ENCODE measurements at regions not wholly inside any gene's neighbourhood (a gene's known extent, or its start where the extent isn't known, plus 50 kb on each side); places are given as distances from the start of the nearest gene placed in this dataset.
"Not testable (repeated sequence)": the region's sequence is repeated elsewhere in the genome, so short reads cannot be mapped to it uniquely, and the experiment has no call there.

DNA sequence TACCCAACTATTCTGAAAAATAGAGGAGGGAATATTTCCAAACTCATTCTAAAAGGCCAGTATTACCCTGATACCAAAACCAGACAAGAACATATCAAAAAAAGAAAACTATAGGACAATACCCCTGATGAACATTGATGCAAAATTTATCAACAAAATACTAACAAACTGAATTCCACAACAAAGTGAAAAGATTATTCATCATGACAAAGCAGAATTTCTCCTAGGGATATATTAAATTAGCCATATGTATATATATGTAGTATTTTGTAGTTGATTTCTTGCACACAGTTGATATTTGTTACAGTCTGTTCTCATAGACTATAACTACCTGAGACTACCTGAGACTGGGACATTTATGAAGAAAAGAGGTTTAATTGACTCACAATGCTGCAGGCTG is 495.0 kb upstream of the SPRY2 start:
- in situ Hi-C loops (cut with MboI; ENCODE audit: low sequenced_read_pairs) = no loop called here

DNA sequence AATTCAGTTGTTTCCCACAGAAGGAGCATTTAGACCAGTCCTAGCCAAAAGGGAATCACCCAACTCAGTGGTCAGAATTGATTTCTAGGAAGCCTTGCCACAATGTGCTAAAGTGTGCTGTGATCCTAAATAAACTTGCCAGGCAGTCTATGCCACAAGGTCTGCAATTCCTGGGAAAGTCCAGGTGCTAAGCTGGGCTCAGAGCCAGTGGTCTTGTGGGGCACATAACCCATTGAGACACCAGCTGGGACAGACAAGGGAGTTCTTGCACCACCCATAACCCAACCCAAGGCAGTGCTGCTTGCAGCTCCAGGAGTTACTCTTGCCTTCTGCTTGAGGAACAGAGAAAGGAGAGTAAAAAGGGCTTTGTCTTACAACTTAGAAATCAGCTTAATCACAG is 489.5 kb upstream of the SPRY2 start:
- in situ Hi-C loops (cut with MboI; ENCODE audit: low sequenced_read_pairs) = no loop called here

DNA sequence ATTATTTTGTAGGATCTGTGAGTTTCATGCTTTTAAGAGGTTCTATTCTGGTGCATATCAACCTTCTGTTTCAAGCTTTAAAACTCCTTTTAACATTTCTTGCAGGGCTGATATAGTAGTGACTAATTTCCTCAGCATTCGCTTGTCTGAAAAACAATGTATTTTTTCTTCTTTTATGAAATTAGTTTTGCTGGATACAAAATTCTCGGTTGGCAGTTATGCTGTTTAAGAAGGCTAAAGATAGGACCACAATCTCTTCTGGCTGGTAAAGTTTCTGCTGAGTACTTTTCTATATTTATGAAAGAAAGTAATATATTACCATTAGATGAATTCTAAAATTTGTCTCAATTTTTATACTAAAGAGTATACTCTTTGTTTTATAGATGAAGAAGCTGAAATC is 487.8 kb upstream of the SPRY2 start:
- in situ Hi-C loops (cut with MboI; ENCODE audit: low sequenced_read_pairs) = no loop called here

DNA sequence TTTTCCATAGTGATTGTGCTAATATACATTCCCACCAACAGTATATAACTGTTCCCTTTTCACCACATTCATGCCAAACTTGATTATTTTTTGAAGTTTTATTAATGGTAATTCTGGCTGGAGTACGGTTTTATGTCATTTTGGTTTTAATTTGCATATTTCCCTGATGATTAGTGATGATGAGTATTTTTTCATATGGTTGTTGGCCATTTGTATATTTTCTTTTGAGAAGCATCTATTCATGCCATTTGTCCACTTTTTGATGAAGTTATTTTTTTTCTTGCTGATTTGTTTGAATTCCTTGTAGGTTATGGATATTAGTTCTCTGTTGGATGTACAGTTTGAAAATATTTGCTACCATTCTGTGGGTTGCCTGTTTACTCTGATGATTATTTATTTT is 484.4 kb upstream of the SPRY2 start:
- in situ Hi-C loops (cut with MboI; ENCODE audit: low sequenced_read_pairs) = no loop called here

DNA sequence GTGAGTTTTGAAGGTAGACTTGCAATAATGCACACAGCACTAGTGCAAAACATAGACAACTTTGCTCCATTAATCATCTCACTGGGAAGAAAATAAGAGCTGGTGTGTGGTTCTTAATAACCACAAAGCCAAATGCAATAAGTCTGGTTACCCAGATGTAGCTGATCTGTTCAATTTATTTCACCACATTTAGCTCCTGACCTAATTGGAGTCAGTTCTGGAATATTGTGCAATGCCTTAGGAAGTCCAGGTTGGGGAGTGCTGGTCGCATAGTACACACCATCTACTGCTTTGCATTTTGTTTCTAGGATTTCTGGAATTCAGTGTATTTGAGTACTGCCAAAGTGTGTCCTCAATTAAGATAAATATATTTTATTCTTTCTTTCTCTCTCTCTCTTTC is 483.3 kb upstream of the SPRY2 start:
- in situ Hi-C loops (cut with MboI; ENCODE audit: low sequenced_read_pairs) = no loop called here

DNA sequence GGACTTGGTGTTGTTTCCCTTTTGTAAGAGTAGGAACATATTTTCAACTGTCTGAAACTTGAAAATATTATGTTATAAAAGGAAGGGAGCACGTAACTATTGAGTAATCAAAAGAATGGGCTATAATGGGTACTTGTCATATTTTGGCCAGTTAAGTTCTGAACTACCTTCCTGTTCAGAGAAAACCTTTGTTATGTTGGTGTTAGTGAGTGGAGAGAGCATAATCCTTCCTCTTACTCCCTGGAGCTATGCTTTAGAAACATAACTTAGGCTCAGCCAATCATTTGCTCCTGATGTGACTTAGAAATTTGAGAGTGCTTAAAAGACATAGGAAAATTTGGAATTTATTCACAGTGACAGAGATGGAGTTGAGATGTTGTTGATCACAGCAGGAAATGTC is 482.5 kb upstream of the SPRY2 start:
- in situ Hi-C loops (cut with MboI; ENCODE audit: low sequenced_read_pairs) = no loop called here

DNA sequence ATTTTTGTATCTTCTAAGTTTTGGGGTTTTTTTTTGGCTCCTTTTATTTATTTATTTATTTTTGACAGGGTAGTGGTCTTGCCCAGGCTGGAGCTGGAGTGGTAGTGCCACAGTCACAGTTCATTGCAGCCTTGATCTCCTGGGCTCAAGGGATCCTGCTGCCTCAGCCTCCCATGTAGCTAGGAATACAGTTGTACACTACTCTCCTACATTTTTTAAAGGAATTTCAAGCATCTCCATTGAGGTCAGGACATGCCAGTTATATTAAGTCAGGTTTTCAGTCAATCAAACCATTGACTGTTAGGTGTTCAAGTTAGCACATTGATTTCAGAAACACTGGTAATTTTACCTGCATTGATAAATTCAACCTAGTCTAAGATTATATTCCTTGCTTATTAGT is 480.5 kb upstream of the SPRY2 start:
- in situ Hi-C loops (cut with MboI; ENCODE audit: low sequenced_read_pairs) = no loop called here

DNA sequence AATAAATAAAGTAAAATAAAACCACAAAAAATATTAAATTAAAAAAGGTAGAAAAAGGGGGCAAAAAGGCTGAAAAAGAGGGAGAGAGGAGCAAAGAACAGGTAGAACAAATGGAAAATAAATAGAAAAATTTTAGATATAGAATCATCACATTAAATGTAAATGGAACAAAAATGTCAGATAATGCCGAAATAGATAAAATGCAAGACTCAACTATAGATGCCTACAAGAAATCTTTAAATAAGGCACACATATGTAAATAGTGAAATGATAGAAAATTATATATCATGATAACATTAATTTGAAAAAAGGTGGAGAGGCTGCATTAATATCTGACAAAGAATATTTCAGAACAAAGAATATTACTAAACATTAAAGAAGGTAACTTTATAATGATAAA is 477.1 kb upstream of the SPRY2 start:
- in situ Hi-C loops (cut with MboI; ENCODE audit: low sequenced_read_pairs) = no loop called here

DNA sequence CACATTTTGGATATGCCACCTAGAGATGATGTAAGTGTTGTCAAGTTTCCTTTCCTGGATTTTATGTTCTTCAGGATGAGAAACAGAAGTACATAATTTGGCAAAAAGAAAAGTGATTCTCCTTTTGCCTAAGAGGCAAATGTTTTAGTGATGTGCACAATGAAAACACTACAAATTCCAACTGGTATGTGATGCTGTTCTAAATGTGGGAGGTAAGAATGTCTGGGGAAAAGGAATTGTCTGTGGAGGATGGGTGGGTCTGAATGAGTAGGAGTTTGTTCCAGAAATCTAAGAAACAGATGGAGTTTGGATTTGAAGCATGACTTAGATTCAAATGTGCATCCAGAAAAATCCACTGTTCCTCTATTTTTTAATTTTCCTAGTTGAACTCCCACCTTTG is 473.6 kb upstream of the SPRY2 start:
- in situ Hi-C loops (cut with MboI; ENCODE audit: low sequenced_read_pairs) = no loop called here

DNA sequence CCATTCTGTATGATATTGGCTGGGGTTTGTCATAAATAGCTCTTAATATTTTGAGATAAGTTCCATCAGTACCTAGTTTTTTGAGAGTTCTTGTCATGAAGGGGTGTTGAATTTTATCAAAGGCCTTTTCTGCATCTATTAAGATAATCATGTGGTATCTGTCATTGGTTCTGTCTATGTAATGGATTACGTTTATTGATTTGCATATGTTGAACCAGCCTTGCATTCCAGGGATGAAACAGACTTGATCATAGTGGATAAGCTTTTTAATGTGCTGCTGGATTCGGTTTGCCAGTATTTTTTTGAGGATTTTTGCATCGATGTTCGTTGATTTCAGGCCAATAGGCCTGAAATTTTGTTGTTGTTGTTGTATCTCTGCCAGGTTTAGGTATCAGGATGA is 469.4 kb upstream of the SPRY2 start:
- in situ Hi-C loops (cut with MboI; ENCODE audit: low sequenced_read_pairs) = not testable (repeated sequence)

DNA sequence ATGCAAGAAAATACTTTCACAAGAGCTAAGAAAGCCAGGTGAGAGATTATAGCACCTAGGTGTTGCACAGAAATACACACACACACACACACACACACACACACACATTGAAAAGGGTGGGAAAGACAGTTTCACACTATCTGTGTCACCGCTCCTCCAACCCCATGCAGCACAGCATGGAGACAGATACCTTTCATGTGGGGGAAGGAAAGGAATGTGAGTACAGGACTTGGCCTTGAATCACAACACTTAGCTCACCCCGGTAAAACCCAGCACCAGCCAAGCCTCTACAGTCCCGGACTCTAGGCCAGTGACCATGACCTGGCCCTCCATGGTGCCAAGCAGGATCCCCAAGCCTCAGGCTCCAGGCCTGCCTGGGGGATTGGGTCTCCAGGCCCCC is 462.0 kb upstream of the SPRY2 start:
- in situ Hi-C loops (cut with MboI; ENCODE audit: low sequenced_read_pairs) = no loop called here

DNA sequence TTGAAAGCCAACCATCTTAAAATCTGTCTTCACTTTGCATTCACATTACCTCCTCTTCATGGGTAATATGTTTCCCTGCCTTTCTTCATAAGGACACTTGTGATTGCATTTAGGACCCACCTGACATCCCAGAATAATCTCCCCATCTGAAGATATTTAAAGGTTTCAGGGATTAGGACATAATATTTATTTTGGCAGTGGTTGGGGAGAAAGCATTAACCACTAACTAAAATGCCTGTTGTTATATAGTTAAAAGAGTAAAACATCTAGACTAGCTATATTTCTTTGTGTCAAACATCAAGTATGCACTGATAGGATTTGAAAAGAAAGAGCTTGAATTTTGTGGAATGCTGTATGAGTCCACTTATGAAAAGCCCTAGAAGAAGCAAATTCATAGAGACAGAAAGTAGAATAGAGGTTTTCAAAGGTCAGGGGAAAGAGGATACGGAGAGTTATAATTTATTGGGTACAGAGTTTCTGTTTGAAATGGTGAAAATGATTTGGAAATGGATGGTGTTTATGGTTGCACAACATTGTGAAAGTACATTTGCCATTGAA is 457.7 kb upstream of the SPRY2 start:
- in situ Hi-C loops (cut with MboI; ENCODE audit: low sequenced_read_pairs) = no loop called here

DNA sequence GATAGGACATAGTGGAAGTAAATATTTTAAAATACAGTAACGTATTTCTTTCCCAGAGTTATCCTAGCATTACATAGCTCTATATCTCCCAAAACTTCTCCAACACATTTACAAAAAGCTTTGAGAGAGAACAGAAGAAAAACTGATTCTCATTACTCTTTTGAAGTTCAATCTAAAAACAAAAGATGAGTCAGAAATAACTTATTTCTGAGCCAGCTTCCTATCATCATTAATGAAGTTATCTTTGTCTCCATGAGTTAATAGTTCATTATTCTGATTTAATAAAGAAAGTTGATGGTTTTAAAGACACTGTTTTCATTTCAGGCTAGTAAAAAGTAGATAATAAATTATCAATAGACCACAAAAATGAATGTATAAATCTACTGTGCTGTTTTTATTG is 446.7 kb upstream of the SPRY2 start:
- in situ Hi-C loops (cut with MboI; ENCODE audit: low sequenced_read_pairs) = no loop called here

DNA sequence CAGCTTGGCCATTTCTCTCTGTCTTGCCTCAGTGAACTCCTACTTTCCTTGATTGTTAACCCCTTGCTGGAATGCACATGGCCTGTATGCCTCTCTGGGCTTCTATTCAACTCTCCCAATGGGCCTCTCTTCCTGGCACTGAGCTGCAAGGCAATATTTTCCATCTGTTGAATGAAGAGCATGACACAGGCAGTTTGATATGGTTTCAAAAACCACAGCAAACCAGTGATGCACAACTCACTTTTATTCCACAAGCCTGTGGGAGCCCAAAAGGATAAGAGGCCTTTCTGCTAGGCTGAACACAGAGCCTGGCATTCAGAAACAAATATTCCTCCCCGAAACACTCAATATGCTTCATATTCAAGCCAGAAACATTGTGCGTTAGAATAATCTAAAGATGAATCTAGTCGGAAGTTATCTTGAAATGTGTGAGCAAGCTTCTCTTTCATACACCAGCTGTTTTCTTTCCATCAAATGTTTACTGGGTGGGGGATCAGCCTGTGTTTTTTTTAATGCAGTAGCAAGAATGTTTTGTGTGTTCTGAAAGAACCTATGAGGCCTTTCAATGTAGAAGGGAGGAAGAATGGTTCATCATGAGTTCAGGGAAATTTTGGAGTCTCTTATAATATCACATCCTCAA is 443.1 kb upstream of the SPRY2 start:
- in situ Hi-C loops (cut with MboI; ENCODE audit: low sequenced_read_pairs) = no loop called here

DNA sequence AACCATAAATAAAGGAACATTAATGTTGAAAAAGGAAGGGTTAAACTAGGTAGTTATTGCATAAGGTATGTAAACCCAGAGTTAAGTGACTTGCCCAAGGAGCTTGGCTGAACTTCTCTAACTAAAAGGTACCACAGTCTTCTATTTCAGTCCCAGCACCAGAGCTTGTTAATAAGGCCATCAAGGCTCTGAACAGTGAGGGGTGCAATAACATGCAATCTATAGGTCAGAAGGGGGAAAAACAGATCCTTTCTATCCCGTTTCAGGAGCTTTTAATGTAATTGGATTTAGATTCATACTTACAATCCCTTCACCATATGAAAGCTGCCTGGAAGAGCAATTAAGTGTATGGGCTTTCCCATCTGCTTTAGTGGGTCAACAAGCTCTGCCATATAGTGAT is 441.5 kb upstream of the SPRY2 start:
- in situ Hi-C loops (cut with MboI; ENCODE audit: low sequenced_read_pairs) = no loop called here

DNA sequence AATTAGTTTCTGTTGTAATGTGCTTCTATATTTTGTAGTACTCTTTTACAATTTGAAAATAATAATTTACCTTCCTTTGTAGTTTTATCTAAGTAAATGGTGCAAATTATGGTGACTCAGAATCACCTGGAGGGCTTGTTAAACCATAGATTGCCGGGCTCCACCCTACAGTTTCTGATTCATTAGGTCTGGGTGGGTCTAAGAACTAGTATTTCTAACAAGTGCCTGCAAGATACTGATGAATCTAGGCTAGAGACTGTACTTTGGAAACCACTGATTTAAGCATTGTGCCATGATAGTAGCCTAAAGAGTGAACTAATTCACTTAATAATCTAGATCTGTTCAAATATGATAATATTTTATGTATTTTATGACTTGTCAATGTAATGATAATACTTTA is 437.4 kb upstream of the SPRY2 start:
- in situ Hi-C loops (cut with MboI; ENCODE audit: low sequenced_read_pairs) = no loop called here

DNA sequence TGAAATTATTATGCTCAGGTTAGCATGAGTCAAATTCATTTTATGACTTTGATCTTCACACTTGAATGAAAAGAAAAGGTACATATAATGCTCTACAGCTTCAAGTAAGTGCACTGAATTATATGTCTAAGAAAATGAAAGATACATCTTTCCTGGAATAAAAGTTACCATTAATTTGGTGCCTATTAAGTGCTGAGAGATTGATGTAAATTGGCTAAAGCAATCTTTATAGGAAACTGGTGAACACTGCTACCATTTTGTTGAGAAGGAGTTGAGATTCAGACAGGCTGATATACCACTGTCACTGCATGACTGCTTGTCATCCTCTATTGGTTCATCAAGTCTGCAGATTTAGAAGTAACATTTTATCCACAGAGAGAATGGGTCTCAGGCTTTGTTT is 416.8 kb upstream of the SPRY2 start:
- in situ Hi-C loops (cut with MboI; ENCODE audit: low sequenced_read_pairs) = no loop called here

DNA sequence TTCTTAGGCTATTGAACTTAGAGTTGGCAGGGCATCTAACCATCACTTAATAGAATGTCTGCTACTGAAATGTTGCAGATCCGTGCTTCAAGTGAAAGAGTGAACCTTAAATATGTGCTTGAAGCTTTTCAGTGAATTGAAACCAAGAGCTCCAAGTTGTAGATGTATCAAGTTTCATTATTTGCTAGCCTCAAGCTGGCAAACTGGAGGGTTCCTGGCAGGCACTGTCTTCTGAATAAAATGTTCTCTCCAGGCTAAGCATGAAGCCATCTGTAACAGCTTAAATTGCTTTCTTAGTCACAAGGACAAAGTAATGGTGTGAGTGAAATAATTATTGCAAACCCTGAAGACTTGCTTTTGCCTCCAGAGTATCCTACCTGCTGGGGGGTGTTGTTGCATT is 415.0 kb upstream of the SPRY2 start:
- in situ Hi-C loops (cut with MboI; ENCODE audit: low sequenced_read_pairs) = no loop called here

DNA sequence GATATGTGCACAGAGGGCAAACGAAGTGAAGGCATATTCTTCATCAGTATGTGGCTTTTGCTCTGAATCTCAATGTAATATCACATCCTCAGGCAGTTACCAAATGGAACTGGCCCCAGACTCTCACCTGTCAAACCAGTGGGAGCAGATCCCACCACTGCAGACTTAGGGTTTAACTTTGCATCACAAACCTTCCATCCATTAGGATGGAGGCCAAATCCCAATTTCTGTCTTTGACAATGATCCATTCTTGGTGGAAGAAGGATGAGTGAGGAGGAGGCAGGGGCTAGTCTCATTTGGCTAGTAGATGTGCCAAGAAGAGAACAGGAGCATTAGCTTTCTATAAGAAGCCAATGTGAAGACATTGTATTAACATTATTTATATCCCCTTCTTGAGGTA is 413.5 kb upstream of the SPRY2 start:
- in situ Hi-C loops (cut with MboI; ENCODE audit: low sequenced_read_pairs) = no loop called here

DNA sequence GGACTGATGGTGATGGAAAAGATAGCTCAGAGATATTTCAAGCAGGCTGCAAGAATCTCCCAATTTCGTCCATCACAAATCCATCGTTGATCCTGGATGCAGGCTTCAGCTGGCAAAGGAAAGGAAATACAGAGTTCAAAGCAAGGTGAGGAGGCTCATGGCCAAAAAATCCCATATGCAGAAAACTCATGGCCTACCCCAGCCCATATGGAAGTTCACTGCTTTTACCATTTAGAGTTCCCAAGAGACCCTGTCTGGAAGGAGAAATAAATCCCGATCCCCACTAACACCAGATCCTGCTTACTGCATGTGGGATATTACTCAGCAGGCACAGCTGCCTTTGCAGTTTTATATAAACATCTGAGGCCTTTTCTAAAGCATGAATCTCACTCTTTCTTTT is 412.9 kb upstream of the SPRY2 start:
- in situ Hi-C loops (cut with MboI; ENCODE audit: low sequenced_read_pairs) = no loop called here

DNA sequence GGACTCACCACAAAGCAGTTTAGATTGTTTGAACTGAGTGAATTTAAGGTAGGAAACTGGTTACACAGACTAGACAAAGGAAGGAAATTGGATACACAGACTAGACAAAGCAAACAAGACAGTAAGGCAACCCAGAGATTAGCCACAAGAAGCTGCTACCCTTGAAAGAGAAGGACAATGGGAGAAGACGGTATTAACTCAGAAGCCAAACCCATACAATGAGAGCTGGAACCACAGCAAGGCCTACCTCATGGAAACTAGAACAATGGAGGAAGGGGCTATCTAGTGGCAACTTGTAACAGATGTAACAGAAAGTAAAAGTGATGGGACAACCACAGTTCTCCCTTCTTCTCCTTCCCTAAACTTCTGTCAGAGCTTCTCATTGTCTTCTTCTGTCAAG is 410.9 kb upstream of the SPRY2 start:
- in situ Hi-C loops (cut with MboI; ENCODE audit: low sequenced_read_pairs) = no loop called here

DNA sequence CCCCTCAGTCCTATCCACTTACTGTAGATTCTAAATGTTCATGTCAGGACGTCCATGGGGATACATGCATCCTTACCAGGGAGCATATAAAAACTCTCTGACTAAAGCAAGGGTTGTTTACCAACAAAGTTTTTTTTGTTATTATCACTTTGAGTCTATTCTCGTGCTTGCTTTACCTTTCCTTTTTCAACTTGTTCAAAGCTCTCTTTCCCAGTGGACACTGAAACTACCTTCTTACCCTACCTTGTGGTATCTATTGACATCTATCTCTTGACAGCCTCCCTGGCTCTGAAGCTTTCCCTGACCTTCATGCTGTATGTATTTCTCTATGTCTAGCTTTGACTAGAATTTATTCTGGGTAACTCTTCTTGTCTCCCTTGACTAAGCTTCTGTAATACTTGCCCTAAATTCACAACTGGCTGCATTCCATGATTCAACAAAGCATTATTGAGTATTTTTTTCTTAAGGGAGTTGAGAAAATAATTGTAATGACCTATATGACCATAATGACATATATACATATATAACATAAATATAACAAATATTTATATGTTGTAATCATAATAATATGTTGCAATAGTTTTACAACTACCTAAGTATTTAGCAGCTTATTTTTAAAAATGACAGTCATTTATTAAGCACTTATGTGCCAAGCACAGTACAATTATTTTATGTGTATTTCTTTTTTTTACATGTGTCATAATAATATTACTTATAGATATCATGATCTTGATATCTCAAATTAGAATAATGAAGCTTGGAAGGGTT is 403.4 kb upstream of the SPRY2 start:
- in situ Hi-C loops (cut with MboI; ENCODE audit: low sequenced_read_pairs) = no loop called here

DNA sequence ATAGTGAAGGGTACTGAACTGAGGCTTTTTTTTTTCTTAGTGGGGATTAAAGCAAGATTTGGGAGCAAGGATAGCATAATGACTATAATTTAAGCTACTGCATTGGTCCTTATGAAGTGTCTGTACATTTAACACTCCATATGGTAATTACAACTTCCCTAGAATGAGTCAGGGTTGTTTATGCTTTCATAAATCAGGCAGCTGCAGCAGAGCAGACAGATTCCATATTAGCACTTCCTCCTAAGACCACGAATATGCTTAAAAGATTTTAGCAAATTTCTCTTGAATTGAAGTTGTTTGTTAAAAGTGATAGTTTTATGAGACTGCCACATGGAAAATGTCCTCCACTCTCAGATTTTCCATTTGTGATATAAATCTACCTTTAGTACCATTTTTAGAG is 401.1 kb upstream of the SPRY2 start:
- in situ Hi-C loops (cut with MboI; ENCODE audit: low sequenced_read_pairs) = no loop called here

Measured in HL-60/S4 treated with phorbol 12-myristate 13-acetate at 8.2 ng/mL for 4 days and 3 days (cell line).